GM12878 (cell line): ENCODE measurements at regions not wholly inside any gene's neighbourhood (a gene's known extent, or its start where the extent isn't known, plus 50 kb on each side); places are given as distances from the start of the nearest gene placed in this dataset.

ENCODE experiments used
- ATAC-seq: fragments of 200-7000 bp; cut with Tn5 transposase; 3 replicates; pipeline ENCODE4 v1.9.1; 2020; ENCODE audit warnings: mild to moderate bottlenecking, moderate library complexity
- BruUV-seq: library from RNA; stranded (reverse); fragments of 400-500 nt; replicated peaks from 2 replicates; lab custom pipeline; 2021; lab: Mats Ljungman, UMichigan
- CTCF ChIA-PET: fragments of 300-600 bp; sonication (Branson Sonifier 250); formaldehyde crosslinking; extraction: SDS; loops from one replicate; lab custom pipeline; 2021; ENCODE audit warnings: inconsistent platforms; lab: Yijun Ruan, JAX
- POLR2A ChIA-PET: fragments of 350-600 bp; formaldehyde crosslinking; extraction: SDS; loops from one replicate; lab custom pipeline; 2021; ENCODE audit warnings: inconsistent platforms; lab: Charles Lee
- RAD21 ChIA-PET: fragments of 300-600 bp; sonication (Branson Sonifier 250); formaldehyde crosslinking; loops from one replicate; lab custom pipeline; 2023; ENCODE audit warnings: antibody characterized with exemption; ENCODE audit not compliant: unreplicated experiment; lab: Charles Lee
- SMC1A ChIA-PET: fragments of 300-600 bp; sonication (Branson Sonifier 250); formaldehyde crosslinking; loops from one replicate; lab custom pipeline; 2023; ENCODE audit not compliant: unreplicated experiment, uncharacterized antibody; lab: Charles Lee
- DNase-seq: peaks from one replicate; pipeline ENCODE4 v3.0.0-alpha.2; 2011; ENCODE audit warnings: low read depth, low spot score
- FAIRE-seq: peaks from 3 replicates; lab custom pipeline; 2011; peaks lifted over from hg19 to GRCh38; lab: Jason Lieb, UNC
- H2AFZ ChIP-seq: 2 replicates; pipeline ENCODE4 v1.6.0; 2011; ENCODE audit warnings: low read depth, low read length, control low read depth; ENCODE audit not compliant: control insufficient read depth
- H3K27ac ChIP-seq: 2 replicates; pipeline ENCODE4 v1.5.1; 2011; ENCODE audit warnings: control low read depth; ENCODE audit not compliant: control insufficient read depth, insufficient read depth
- H3K27me3 ChIP-seq, 2 experiments: replicated peaks in 1 of 2; 2 replicates each; pipeline versions ENCODE4 v1.6.0 to v1.6.1; 2011; ENCODE audit warnings: low read length in 1 of 2; ENCODE audit not compliant: control insufficient read depth in 2 of 2, insufficient read depth in 2 of 2
- H3K36me3 ChIP-seq, 2 experiments: 2 replicates each; pipeline ENCODE4 v1.5.1; 2011; ENCODE audit warnings: low read length in 1 of 2; ENCODE audit not compliant: control insufficient read depth in 2 of 2, insufficient read depth in 2 of 2
- H3K4me1 ChIP-seq: 2 replicates; pipeline ENCODE4 v1.6.1; 2011; ENCODE audit warnings: mild to moderate bottlenecking, low read length, moderate library complexity, mixed read lengths; ENCODE audit not compliant: control insufficient read depth, insufficient read depth
- H3K4me2 ChIP-seq: 2 replicates; pipeline ENCODE4 v1.6.0; 2011; ENCODE audit warnings: control low read depth; ENCODE audit not compliant: control insufficient read depth, insufficient read depth
- H3K4me3 ChIP-seq: fragments of 200-600 bp; sonication (generic); 2 replicates; pipeline ENCODE4 v1.5.1; 2016
- H3K79me2 ChIP-seq: 2 replicates; pipeline ENCODE4 v1.6.0; 2011; ENCODE audit warnings: low read length; ENCODE audit not compliant: control insufficient read depth, insufficient read depth
- H3K9ac ChIP-seq: 2 replicates; pipeline ENCODE4 v1.8.0; 2011; ENCODE audit warnings: low read length, control low read depth, mixed read lengths; ENCODE audit not compliant: control insufficient read depth, insufficient read depth
- H3K9me3 ChIP-seq: replicated peaks from 3 replicates; pipeline ENCODE4 v1.5.1; 2011; ENCODE audit warnings: mild to moderate bottlenecking, low read length; ENCODE audit not compliant: control insufficient read depth, insufficient read depth
- H4K20me1 ChIP-seq: 2 replicates; pipeline ENCODE4 v1.6.0; 2011; ENCODE audit not compliant: control insufficient read depth, insufficient read depth
- EP300 ChIP-seq, 2 experiments: fragments of 150-350 bp in 1 of 2; IDR thresholded peaks; 2 replicates each; pipeline ENCODE4 v1.6.1; 2011 to 2012; ENCODE audit warnings: low read depth in 2 of 2, low read length in 2 of 2, borderline replicate concordance in 1 of 2, improper control_type of control experiment in 1 of 2, inconsistent platforms in 1 of 2; ENCODE audit not compliant: control insufficient read depth in 1 of 2
- PKNOX1 ChIP-seq: fragments of 450-650 bp; IDR thresholded peaks from 2 replicates; pipeline ENCODE4 v1.6.1; 2016; ENCODE audit warnings: mild to moderate bottlenecking
- RAD21 ChIP-seq: IDR thresholded peaks from 2 replicates; pipeline ENCODE4 v1.6.1; 2011; ENCODE audit warnings: mild to moderate bottlenecking, low read depth, low read length, moderate library complexity; ENCODE audit not compliant: insufficient read depth
- SPI1 ChIP-seq: IDR thresholded peaks from 2 replicates; pipeline ENCODE4 v1.6.1; 2011; ENCODE audit warnings: low read depth, mild to moderate bottlenecking, low read length, moderate library complexity, borderline replicate concordance; ENCODE audit not compliant: insufficient read depth
- TBL1XR1 ChIP-seq: IDR thresholded peaks from 2 replicates; pipeline ENCODE4 v1.6.1; 2012; ENCODE audit warnings: low read depth, low read length, improper control_type of control experiment
- ZBTB40 ChIP-seq: fragments of 450-650 bp; IDR thresholded peaks from 2 replicates; pipeline ENCODE4 v1.6.1; 2016; ENCODE audit warnings: mild to moderate bottlenecking, moderate library complexity, borderline replicate concordance
- WGBS: methylation state at CpG from one replicate; pipeline ENCODE4 v1.1.6; 2016; ENCODE audit warnings: low lambda C conversion rate; ENCODE audit not compliant: insufficient replicate concordance, insufficient coverage; ENCODE audit errors: missing lambda C conversion rate; 5-methylcytosine and 5-hydroxymethylcytosine counted together
- in situ Hi-C: fragments of 300-500 bp; cut with MboI; formaldehyde crosslinking; loops from 9 replicates; pipeline ENCODE4 v1.14.3; 2018; ENCODE audit warnings: mixed read lengths
- intact Hi-C: fragments of 100-400 bp; cut with micrococcal nuclease; formaldehyde crosslinking; loops from one replicate; pipeline ENCODE4 v1.14.2; 2022; ENCODE audit not compliant: unreplicated experiment

GRCh38 chr2:155301221-155301620 lies 602.7 kb downstream of the KCNJ3 start (continued):
- no peak for TF ChIP-seq PKNOX1
- no peak for TF ChIP-seq TBL1XR1

- no peak overlapping the region for H3K9ac ChIP-seq
- in situ Hi-C loops = no loop called here
- H2AFZ ChIP-seq = no peak overlapping the region
- SMC1A ChIA-PET = no interaction called here
- no peak for FAIRE-seq
- H3K4me1 ChIP-seq = no peaks in the 10 kb centered on the region
- POLR2A ChIA-PET = no interaction called here
- CTCF ChIA-PET = no interaction called here
- 55% methylated on average over 1 of the region's 1 CpG for WGBS
- H4K20me1 ChIP-seq = no peaks in the 10 kb centered on the region
- no peak overlapping the region for H3K4me3 ChIP-seq
- H3K4me2 ChIP-seq = no peak overlapping the region
- RAD21 ChIA-PET = interaction anchor here (0.6 kb wide), 1 partner anchor 1758 kb away, joined by 3 read pairs; no protein-coding TSS in a partner anchor
- no peaks in the 10 kb centered on the region for H3K9me3 ChIP-seq
- BruUV-seq = no TSS peak
- H3K79me2 ChIP-seq = no peaks in the 10 kb centered on the region
- no peaks in the 10 kb centered on the region for H3K27me3 ChIP-seq
- intact Hi-C loops = no loop called here
- no peaks in the 10 kb centered on the region for H3K36me3 ChIP-seq
- no peak for ATAC-seq
- H3K27ac ChIP-seq = no peak overlapping the region
- no peak for DNase-seq
- TF ChIP-seq RAD21 (no peak), SPI1 (peak; percentile 79)
Measured at GRCh38 chr2:155298001-155298400, 599.5 kb downstream of the KCNJ3 start.

GRCh38 chr2:155294358-155294757 lies 595.9 kb downstream of the KCNJ3 start:
- SMC1A ChIA-PET = interaction anchor here (1.0 kb wide), 1 partner anchor 14 kb away, joined by 3 read pairs; no protein-coding TSS in a partner anchor
- BruUV-seq = no TSS peak
- POLR2A ChIA-PET = no interaction called here
- CTCF ChIA-PET = no interaction called here
- H4K20me1 ChIP-seq = no peaks in the 10 kb centered on the region
- H3K4me2 ChIP-seq = no peak overlapping the region
- TF ChIP-seq EP300 (IDR thresholded peaks at IDR 0.05; ENCODE audit: borderline replicate concordance in 1 of 2, control insufficient read depth in 1 of 2, low read depth in 2 of 2, low read length in 2 of 2) = no peak
- TF ChIP-seq ZBTB40 = peak; percentile 43; the same call in 1 of the 2 replicates
- WGBS = 32% methylated on average over 1 of the region's 1 CpG
- intact Hi-C loops (no loop called here), in situ Hi-C loops (no loop called here)
- H3K79me2 ChIP-seq = no peaks in the 10 kb centered on the region
- no peaks in the 10 kb centered on the region for H3K4me1 ChIP-seq
- FAIRE-seq (no peak), ATAC-seq (no peak), DNase-seq (no peak)
- H3K27ac ChIP-seq = no peak overlapping the region
- H2AFZ ChIP-seq = no peak overlapping the region
- no peak overlapping the region for H3K4me3 ChIP-seq
- RAD21 ChIA-PET = no interaction called here
- H3K9ac ChIP-seq = no peak overlapping the region
- no peaks in the 10 kb centered on the region for H3K9me3 ChIP-seq
- no peaks in the 10 kb centered on the region for H3K27me3 ChIP-seq
- H3K36me3 ChIP-seq = no peaks in the 10 kb centered on the region
